PFSK-1 (cell line): ENCODE measurements at regions not wholly inside any gene's neighbourhood (a gene's known extent, or its start where the extent isn't known, plus 50 kb on each side); places are given as distances from the start of the nearest gene placed in this dataset.

Experiments used
- FOXP2 ChIP-seq: optimal IDR thresholded peaks from 2 replicates; pipeline ENCODE3; 2011; ENCODE audit warnings: borderline replicate concordance, control low read depth, inconsistent platforms; ENCODE audit not compliant: insufficient read depth; ENCODE audit errors: extremely low read length, extremely low read depth
- POLR2AphosphoS5 ChIP-seq: IDR thresholded peaks from 2 replicates; pipeline ENCODE4 v1.6.1; 2012; ENCODE audit warnings: low read depth, mild to moderate bottlenecking, control low read depth, low read length, moderate library complexity
- REST ChIP-seq, 2 experiments: IDR thresholded peaks; 2 replicates each; pipeline versions ENCODE4 v1.6.1 to v1.8.0; 2011 to 2012; ENCODE audit warnings: low read depth in 2 of 2, low read length in 2 of 2, control low read depth in 1 of 2, inconsistent platforms in 1 of 2, mild to moderate bottlenecking in 1 of 2, moderate library complexity in 1 of 2; ENCODE audit not compliant: insufficient read depth in 1 of 2
- SIN3A ChIP-seq: IDR thresholded peaks from 2 replicates; pipeline ENCODE4 v1.6.1; 2012; ENCODE audit warnings: mild to moderate bottlenecking, low read length, moderate library complexity, borderline replicate concordance; ENCODE audit not compliant: insufficient read depth
- TAF1 ChIP-seq: IDR thresholded peaks from 2 replicates; pipeline ENCODE4 v1.6.1; 2012; ENCODE audit warnings: low read length, control low read depth, borderline replicate concordance; ENCODE audit not compliant: insufficient read depth

GRCh38 chr10:29950391-29950790, 109.0 kb downstream of the JCAD start:
- TF ChIP-seq REST (IDR thresholded peaks at IDR 0.05; ENCODE audit: insufficient read depth in 1 of 2, low read depth in 2 of 2, low read length in 2 of 2): no peak

GRCh38 chr10:29949411-29950011, 109.9 kb downstream of the JCAD start:
- TF ChIP-seq SIN3A: no peak
- no peak for TF ChIP-seq TAF1
- no peak for TF ChIP-seq FOXP2
- no peak for TF ChIP-seq POLR2AphosphoS5
- no peak for TF ChIP-seq REST (IDR thresholded peaks at IDR 0.05; ENCODE audit: insufficient read depth in 1 of 2, low read depth in 2 of 2, low read length in 2 of 2)

- TF ChIP-seq TAF1 (no peak), REST (IDR thresholded peaks at IDR 0.05; ENCODE audit: insufficient read depth in 1 of 2, low read depth in 2 of 2, low read length in 2 of 2) (no peak), POLR2AphosphoS5 (no peak), SIN3A (no peak), FOXP2 (no peak)
Measured at GRCh38 chr10:29948881-29949355, 110.5 kb downstream of the JCAD start.

- TF ChIP-seq FOXP2 (no peak), SIN3A (no peak), REST (IDR thresholded peaks at IDR 0.05; ENCODE audit: insufficient read depth in 1 of 2, low read depth in 2 of 2, low read length in 2 of 2) (no peak), TAF1 (no peak), POLR2AphosphoS5 (no peak)
Measured at GRCh38 chr10:29947701-29948060, 111.7 kb downstream of the JCAD start.
